Breast epithelium (tissue), 4 donors: ENCODE measurements at regions not wholly inside any gene's neighbourhood (a gene's known extent, or its start where the extent isn't known, plus 50 kb on each side); places are given as distances from the start of the nearest gene placed in this dataset.

Experiments used
- DNase-seq, 2 donors: peaks; one replicate each; pipeline ENCODE4 v3.0.0-alpha.2; 2019; ENCODE audit warnings: low spot score in 2 of 2
- H3K27ac ChIP-seq, 2 donors: fragments of 200-600 bp; sonication (generic) in 1 of 2; one replicate each; pipeline ENCODE4 v1.5.1; 2016 to 2019; ENCODE audit warnings: mild to moderate bottlenecking in 1 of 2
- H3K27me3 ChIP-seq, 2 donors: fragments of 200-600 bp; sonication (generic) in 1 of 2; one replicate each; pipeline versions ENCODE4 v1.5.1 to v1.6.0; 2017 to 2019; ENCODE audit warnings: control low read depth in 1 of 2, mild to moderate bottlenecking in 1 of 2
- H3K36me3 ChIP-seq: fragments of 200-600 bp; one replicate; pipeline ENCODE4 v1.5.1; 2019
- H3K4me1 ChIP-seq, 2 donors: fragments of 200-600 bp; sonication (generic); one replicate each; pipeline ENCODE4 v1.5.1; 2016 to 2019; ENCODE audit warnings: control low read depth in 1 of 2
- H3K4me3 ChIP-seq, 3 donors: fragments of 200-600 bp; sonication (generic); 1 replicate in 2 of 3; 2 replicates in 1 of 3; pipeline ENCODE4 v1.5.1; 2016 to 2019; ENCODE audit warnings: mild to moderate bottlenecking in 3 of 3, moderate library complexity in 2 of 3
- H3K9me3 ChIP-seq, 2 donors: fragments of 200-600 bp; sonication (generic) in 1 of 2; one replicate each; pipeline ENCODE4 v1.5.1; 2016 to 2019; ENCODE audit warnings: control low read depth in 1 of 2
- POLR2A ChIP-seq: fragments of 450-650 bp; IDR thresholded peaks from one replicate; pipeline ENCODE4 v1.6.1; 2016; ENCODE audit warnings: antibody characterized with exemption, mild to moderate bottlenecking, moderate library complexity
- POLR2AphosphoS5 ChIP-seq, 3 donors: sonication (generic); formaldehyde crosslinking; IDR thresholded peaks; one replicate each; pipeline ENCODE4 v1.6.1; 2017; ENCODE audit warnings: antibody characterized with exemption in 3 of 3
- intact Hi-C: fragments of 100-400 bp; cut with DNase I; formaldehyde crosslinking; loops from one replicate; pipeline ENCODE4 v1.15.1; 2023; ENCODE audit warnings: low total_unique reads
- TF ChIP-seq, protein P1 (sequence below), 3 donors: fragments of 450-650 bp; IDR thresholded peaks; one replicate each; pipeline ENCODE4 v1.5.1; 2016 to 2017; ENCODE audit warnings: antibody characterized with exemption in 3 of 3, mild to moderate bottlenecking in 3 of 3, moderate library complexity in 3 of 3

GRCh38 chr2:7742301-7742700 lies 825.1 kb downstream of the RNF144A start:
- Histone ChIP-seq H3K27ac (no peak overlapping the region), H3K27me3 (no peaks in the 10 kb centered on the region), H3K9me3 (no peaks in the 10 kb centered on the region), H3K4me1 (no peaks in the 10 kb centered on the region), H3K4me3 (no peak overlapping the region), H3K36me3 (no peaks in the 10 kb centered on the region)
- no peak for DNase-seq
- TF ChIP-seq, protein P1, sequence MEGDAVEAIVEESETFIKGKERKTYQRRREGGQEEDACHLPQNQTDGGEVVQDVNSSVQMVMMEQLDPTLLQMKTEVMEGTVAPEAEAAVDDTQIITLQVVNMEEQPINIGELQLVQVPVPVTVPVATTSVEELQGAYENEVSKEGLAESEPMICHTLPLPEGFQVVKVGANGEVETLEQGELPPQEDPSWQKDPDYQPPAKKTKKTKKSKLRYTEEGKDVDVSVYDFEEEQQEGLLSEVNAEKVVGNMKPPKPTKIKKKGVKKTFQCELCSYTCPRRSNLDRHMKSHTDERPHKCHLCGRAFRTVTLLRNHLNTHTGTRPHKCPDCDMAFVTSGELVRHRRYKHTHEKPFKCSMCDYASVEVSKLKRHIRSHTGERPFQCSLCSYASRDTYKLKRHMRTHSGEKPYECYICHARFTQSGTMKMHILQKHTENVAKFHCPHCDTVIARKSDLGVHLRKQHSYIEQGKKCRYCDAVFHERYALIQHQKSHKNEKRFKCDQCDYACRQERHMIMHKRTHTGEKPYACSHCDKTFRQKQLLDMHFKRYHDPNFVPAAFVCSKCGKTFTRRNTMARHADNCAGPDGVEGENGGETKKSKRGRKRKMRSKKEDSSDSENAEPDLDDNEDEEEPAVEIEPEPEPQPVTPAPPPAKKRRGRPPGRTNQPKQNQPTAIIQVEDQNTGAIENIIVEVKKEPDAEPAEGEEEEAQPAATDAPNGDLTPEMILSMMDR (IDR thresholded peaks at IDR 0.05): no peak
- TF ChIP-seq POLR2A (no peak), POLR2AphosphoS5 (IDR thresholded peaks at IDR 0.05) (no peak)
- intact Hi-C loops: no loop called here

DNA sequence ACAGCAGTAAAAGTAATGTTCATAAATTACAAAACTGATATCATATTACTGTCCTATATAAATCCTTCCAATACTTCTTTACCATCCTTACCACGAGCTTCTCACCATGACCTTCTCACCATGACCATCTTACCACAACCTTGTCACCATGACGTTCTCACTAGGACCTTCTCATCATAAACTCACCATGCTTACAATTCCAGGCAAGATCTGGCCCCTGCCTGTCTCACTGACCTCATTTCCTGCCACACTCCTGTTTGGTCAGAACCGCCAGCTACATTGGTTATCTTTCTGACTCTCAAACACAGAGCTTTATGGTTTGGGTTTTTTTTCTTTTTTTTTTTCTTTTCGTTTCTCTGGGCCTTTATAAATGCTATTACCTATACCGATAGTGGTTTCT lies 827.6 kb downstream of the RNF144A start:
- no peak for TF ChIP-seq POLR2A
- TF ChIP-seq POLR2AphosphoS5 (IDR thresholded peaks at IDR 0.05): no peak
- TF ChIP-seq, protein P1 (IDR thresholded peaks at IDR 0.05): no peak

DNA sequence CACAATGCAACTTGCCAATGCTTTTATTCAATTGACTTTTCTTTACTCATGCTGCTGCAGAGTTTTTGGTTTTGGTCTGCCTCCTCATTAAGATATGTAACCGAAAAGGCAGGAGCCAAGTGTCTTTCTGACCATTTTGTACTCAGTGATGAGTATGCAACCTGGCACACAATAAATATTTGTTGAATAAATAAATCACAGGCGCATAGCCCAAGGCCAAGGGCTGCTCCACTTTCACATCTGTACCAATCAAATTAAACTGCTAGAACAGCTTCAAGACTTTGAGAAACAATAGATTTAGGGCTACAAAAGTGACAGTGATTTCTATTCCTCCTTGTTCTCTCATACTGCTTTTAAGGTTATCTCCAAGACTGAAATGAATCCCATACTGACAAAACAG lies 828.2 kb downstream of the RNF144A start:
- DNase-seq: peak; percentile 44 to 64
- no peak for TF ChIP-seq POLR2A
- Histone ChIP-seq H3K27me3 (no peaks in the 10 kb centered on the region), H3K27ac (peak overlapping the region; percentile 40 to 70), H3K36me3 (no peaks in the 10 kb centered on the region), H3K4me1 (no peaks in the 10 kb centered on the region), H3K4me3 (no peak overlapping the region), H3K9me3 (no peaks in the 10 kb centered on the region)
- intact Hi-C loops: no loop called here

More for the DNA sequence above, 827.6 kb downstream of the RNF144A start:
- H3K36me3 ChIP-seq: no peaks in the 10 kb centered on the region
- no peak for DNase-seq
- no peaks in the 10 kb centered on the region for H3K9me3 ChIP-seq
- no peak overlapping the region for H3K4me3 ChIP-seq
- H3K27me3 ChIP-seq: no peaks in the 10 kb centered on the region
- intact Hi-C loops: no loop called here
- H3K27ac ChIP-seq: peak overlapping the region; percentile 20 to 70
- H3K4me1 ChIP-seq: no peaks in the 10 kb centered on the region

DNA sequence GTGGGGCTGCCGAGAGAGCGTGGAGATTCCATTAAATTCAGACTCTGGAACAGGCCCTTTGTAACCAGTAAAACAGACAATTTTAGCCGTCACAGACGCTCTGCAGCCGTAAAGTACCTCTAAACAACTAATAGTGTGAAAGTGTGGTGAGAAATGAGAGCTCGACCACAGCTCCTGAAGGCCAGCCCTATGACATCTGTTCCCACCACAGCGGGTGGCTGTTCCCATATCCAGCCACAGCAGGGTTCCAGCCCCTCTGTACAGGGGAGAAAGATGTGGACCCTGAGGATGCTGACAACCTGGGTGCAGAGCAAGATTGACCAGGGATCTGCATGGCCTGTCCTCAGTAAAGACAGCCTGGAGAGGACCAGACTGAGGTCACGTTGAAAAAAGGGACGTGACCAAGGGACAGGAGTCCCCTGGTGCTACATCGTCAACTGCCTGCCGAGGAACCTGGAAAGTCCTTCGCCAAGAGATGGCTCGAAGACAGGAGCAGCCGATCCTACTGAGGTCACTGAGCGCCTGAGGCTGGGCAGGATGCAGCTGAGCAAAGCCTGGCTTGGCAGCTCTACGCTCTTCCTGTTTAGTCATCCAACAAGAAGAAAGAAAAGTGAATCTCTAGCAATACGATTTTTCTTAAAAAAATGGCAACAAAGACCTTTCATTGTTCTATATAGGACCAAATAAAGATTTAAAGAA lies 831.7 kb downstream of the RNF144A start:
- Histone ChIP-seq H3K4me1 (no peaks in the 10 kb centered on the region), H3K9me3 (peaks cover 7 to 12% of the 10 kb centered on the region in 2 donors), H3K27me3 (no peaks in the 10 kb centered on the region), H3K27ac (peak overlapping the region; percentile 76 to 77), H3K36me3 (no peaks in the 10 kb centered on the region), H3K4me3 (no peak overlapping the region)
- intact Hi-C loops: no loop called here
- DNase-seq: peak; percentile 83 to 84
- TF ChIP-seq POLR2AphosphoS5 (IDR thresholded peaks at IDR 0.05): peak; percentile 37 to 56 (median 38)
- TF ChIP-seq, protein P1 (IDR thresholded peaks at IDR 0.05): no peak
- TF ChIP-seq POLR2A: no peak

DNA sequence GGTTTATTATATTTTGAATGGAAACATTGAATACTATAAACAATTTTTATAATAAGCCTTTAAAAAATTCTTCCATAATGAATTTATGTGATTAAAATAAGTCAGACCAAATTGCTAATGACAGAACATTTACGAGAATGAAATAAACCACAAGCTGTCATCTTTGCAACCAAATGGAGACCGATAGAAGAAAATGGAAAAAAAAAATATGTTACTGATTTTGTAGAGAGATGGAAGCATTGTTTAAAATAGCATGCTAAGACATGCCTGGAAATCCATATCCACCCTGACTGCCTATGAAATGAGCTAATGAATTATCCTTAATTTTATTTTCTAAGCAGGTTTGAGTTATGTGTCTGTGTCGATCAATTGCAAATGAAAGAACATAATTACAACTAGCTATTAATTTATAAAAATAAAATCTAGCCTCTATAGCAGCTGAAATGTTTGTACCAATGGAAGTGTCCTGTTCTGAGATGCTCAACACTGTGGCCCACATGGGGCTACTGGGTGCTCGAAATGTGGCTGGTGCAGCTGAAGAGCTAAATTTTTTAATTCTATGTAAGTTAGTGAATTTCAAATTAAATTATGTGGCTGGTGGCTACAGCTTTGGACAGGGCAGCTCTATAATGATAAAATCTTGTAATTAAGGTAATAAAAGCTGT lies 832.8 kb downstream of the RNF144A start:
- H3K4me3 ChIP-seq: no peak overlapping the region
- DNase-seq: no peak
- H3K27me3 ChIP-seq: no peaks in the 10 kb centered on the region
- H3K27ac ChIP-seq: no peak overlapping the region
- no peaks in the 10 kb centered on the region for H3K4me1 ChIP-seq
- H3K36me3 ChIP-seq: no peaks in the 10 kb centered on the region
- intact Hi-C loops: no loop called here
- TF ChIP-seq, protein P1 (IDR thresholded peaks at IDR 0.05): no peak
- TF ChIP-seq POLR2A (no peak), POLR2AphosphoS5 (IDR thresholded peaks at IDR 0.05) (no peak)
- peaks cover 16 to 18% of the 10 kb centered on the region in 2 donors for H3K9me3 ChIP-seq
